ENCODE measurements at regions not wholly inside any gene's neighbourhood (a gene's known extent, or its start where the extent isn't known, plus 50 kb on each side); places are given as distances from the start of the nearest gene placed in this dataset.
"Not testable (repeated sequence)": the region's sequence is repeated elsewhere in the genome, so short reads cannot be mapped to it uniquely, and the experiment has no call there.

DNA sequence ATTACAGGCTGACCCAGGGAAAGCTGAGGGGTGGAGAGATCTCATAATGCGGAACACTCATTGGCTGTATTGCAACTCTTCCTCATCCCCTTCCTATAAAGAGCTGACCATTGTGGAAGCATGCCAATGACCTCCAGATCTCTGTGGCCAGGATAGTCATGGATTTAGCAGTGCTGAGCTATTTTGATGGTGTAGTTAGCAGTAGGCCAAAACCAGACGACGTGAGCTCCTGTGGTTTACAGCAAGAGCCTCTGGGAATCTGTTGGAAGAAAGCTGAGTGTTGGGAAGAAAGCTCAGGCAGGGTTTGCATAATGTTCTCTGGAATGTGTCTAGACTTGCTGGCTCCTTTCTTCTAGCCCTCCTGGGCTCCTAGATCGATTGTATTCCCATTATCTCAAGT is 187.5 kb upstream of the GPC6 start:
- H3K4me3 Mint-ChIP-seq = no peak overlapping the region
- H3K27ac Mint-ChIP-seq = no peak overlapping the region
- H3K36me3 Mint-ChIP-seq (ENCODE audit: low read depth) = no peaks in the 10 kb centered on the region
- no peaks in the 10 kb centered on the region for H3K4me1 Mint-ChIP-seq
- peaks cover 6% of the 10 kb centered on the region for H3K27me3 Mint-ChIP-seq (ENCODE audit: low read depth, poor library complexity)
- no peak for TF ChIP-seq CTCF (IDR thresholded peaks at IDR 0.05)
- H3K9me3 Mint-ChIP-seq = peaks cover 15% of the 10 kb centered on the region
- no peak for DNase-seq

GRCh38 chr13:93041566-93041965 is 185.0 kb upstream of the GPC6 start:
- H3K36me3 Mint-ChIP-seq (ENCODE audit: low read depth); DNase-seq; H3K27ac Mint-ChIP-seq; H3K4me3 Mint-ChIP-seq; H3K4me1 Mint-ChIP-seq; H3K27me3 Mint-ChIP-seq (ENCODE audit: low read depth, poor library complexity): not testable (repeated sequence)
- peaks cover 15% of the 10 kb centered on the region for H3K9me3 Mint-ChIP-seq

- Mint-ChIP-seq H3K9me3 (peaks cover 6% of the 10 kb centered on the region), H3K27me3 (ENCODE audit: low read depth, poor library complexity) (peaks cover 6% of the 10 kb centered on the region), H3K27ac (peak overlapping the region; percentile 49), H3K4me3 (no peak overlapping the region), H3K4me1 (no peaks in the 10 kb centered on the region), H3K36me3 (ENCODE audit: low read depth) (no peaks in the 10 kb centered on the region)
- no peak for TF ChIP-seq CTCF (IDR thresholded peaks at IDR 0.05)
- DNase-seq = no peak
Observed at GRCh38 chr13:93045836-93046235, 180.8 kb upstream of the GPC6 start.

DNA sequence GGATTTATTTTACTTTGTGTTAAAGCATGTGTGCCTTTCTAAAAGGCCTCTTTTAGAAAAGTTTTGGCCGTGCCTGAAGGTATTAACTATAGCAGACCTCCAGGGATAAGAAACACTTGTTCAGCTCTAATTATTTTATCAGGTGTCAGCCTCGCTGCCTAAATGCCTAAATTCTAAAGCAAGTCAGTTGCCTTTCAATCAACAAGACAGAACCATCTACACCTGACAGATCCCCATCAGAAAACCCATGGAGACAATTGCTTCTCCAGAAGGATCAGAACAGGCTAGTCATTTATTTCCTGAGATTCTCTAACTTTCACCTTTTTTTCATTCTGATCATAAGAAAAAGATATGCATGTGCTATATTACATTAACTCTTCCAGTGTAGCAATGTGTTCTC is 171.4 kb upstream of the GPC6 start:
- Mint-ChIP-seq H3K4me3 (no peak overlapping the region), H3K27me3 (ENCODE audit: low read depth, poor library complexity) (peaks cover 2% of the 10 kb centered on the region), H3K27ac (no peak overlapping the region), H3K4me1 (peaks cover 11% of the 10 kb centered on the region), H3K36me3 (ENCODE audit: low read depth) (no peaks in the 10 kb centered on the region), H3K9me3 (peaks cover 7% of the 10 kb centered on the region)
- no peak for DNase-seq
- TF ChIP-seq CTCF (IDR thresholded peaks at IDR 0.05) = no peak

DNA sequence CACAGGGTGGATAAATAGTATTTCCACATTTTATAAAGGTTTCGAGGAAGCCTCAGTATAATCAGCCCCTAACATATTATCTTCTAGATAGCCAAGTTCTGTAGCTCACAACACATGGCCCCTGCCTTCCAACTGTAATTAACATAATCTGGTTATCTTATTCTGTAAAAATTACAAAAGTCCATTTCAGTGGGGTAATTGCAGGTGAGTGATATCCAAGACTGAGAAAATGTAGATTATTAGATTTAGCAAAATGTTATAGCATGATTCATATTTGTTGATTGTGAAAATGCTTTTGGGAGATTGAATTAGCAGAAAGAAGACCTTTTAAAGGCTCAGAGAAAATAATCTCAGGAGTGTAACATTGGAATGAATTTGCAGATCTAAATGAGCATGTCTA is 168.3 kb upstream of the GPC6 start:
- Mint-ChIP-seq H3K27me3 (ENCODE audit: low read depth, poor library complexity) (no peaks in the 10 kb centered on the region), H3K36me3 (ENCODE audit: low read depth) (no peaks in the 10 kb centered on the region), H3K4me1 (peaks cover 6% of the 10 kb centered on the region)

DNA sequence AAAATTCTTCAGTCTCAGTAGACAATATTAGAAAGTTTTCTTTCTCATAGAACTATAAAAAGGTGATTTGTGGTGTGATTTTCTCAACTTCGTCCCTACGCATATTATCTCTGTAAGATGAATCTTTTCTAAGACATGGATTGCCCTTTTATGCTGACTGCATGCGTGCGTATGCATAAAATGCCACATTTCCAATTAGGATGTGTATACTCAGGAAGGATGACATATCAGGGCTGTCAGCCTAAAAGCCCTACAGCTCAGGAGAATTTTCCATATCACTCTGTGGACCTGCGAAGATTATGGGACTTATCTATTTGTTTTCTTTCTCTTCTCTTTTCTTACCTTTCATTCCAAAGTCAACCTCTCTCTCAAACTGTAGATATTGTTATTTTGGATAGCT is 166.5 kb upstream of the GPC6 start:
- Mint-ChIP-seq H3K27me3 (ENCODE audit: low read depth, poor library complexity) (no peaks in the 10 kb centered on the region), H3K36me3 (ENCODE audit: low read depth) (no peaks in the 10 kb centered on the region), H3K4me1 (no peaks in the 10 kb centered on the region), H3K4me3 (no peak overlapping the region), H3K27ac (no peak overlapping the region), H3K9me3 (peaks cover 5% of the 10 kb centered on the region)
- no peak for TF ChIP-seq CTCF (IDR thresholded peaks at IDR 0.05)
- no peak for DNase-seq

More for the DNA sequence above, 168.3 kb upstream of the GPC6 start:
- Mint-ChIP-seq H3K27ac (no peak overlapping the region), H3K4me3 (no peak overlapping the region), H3K9me3 (no peaks in the 10 kb centered on the region)
- no peak for TF ChIP-seq CTCF (IDR thresholded peaks at IDR 0.05)
- DNase-seq = no peak

All from nephron progenitor cell (in vitro differentiated cells).